ENCODE measurements at regions not wholly inside any gene's neighbourhood (a gene's known extent, or its start where the extent isn't known, plus 50 kb on each side); places are given as distances from the start of the nearest gene placed in this dataset.
"Not testable (repeated sequence)": the region's sequence is repeated elsewhere in the genome, so short reads cannot be mapped to it uniquely, and the experiment has no call there.

DNA sequence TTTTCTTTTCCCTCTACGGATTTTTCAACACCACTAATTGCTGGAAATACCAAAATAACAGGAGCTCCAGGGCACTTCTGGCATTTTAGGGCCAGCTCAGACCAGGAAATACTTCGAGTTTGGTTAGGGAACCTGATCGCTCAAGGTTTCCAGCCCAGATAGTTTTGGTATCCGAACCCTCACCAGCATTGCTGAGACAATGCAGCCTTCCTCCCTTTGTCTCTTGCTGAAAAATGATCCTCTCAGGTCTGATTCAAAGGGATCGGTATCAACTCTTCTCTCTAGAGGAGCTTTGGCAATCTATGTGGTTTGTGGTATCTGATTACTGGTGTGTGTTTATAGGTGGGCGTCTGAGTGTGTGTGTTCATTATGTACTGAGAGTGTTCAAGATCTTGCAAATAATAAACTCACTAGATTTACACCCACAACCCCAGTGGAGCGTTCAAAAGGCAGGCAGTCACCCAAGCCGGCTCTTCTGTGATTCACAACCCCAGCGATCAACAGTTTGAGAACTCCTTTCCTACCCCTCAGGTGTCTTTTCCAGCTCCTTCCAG, 122.8 kb upstream of the EGFLAM start:
- Histone ChIP-seq H3K9me3 (ENCODE audit: control insufficient read depth in 1 of 2, insufficient read depth in 1 of 2, low read length in 2 of 2) (peaks cover 0 to 3% of the 10 kb centered on the region in 2 experiments), H3K36me3 (ENCODE audit: insufficient read depth, low read length) (no peaks in the 10 kb centered on the region), H3K27ac (ENCODE audit: low read depth in 1 of 2, low read length in 2 of 2) (no peak overlapping the region), H3K27me3 (ENCODE audit: control insufficient read depth in 1 of 2, insufficient read depth in 2 of 2, low read length in 2 of 2) (no peaks in the 10 kb centered on the region), H3K4me1 (ENCODE audit: insufficient read depth, low read length) (no peaks in the 10 kb centered on the region), H3K4me3 (ENCODE audit: low read length) (no peak overlapping the region)
- Mint-ChIP-seq H3K27ac (no peak overlapping the region), H3K4me3 (no peak overlapping the region), H3K4me1 (ENCODE audit: low read depth) (no peaks in the 10 kb centered on the region), H3K27me3 (peaks cover 10% of the 10 kb centered on the region), H3K9me3 (no peaks in the 10 kb centered on the region), H3K36me3 (ENCODE audit: low read depth) (no peaks in the 10 kb centered on the region)
- no peak for TF ChIP-seq CTCF (IDR thresholded peaks at IDR 0.05)
- DNase-seq: no peak
- CTCF ChIA-PET: no interaction called here
- intact Hi-C loops (cut with DNase I, micrococcal nuclease): no loop called here
- POLR2A ChIA-PET: no interaction called here
- no peak for ATAC-seq (ENCODE audit: poor library complexity)

DNA sequence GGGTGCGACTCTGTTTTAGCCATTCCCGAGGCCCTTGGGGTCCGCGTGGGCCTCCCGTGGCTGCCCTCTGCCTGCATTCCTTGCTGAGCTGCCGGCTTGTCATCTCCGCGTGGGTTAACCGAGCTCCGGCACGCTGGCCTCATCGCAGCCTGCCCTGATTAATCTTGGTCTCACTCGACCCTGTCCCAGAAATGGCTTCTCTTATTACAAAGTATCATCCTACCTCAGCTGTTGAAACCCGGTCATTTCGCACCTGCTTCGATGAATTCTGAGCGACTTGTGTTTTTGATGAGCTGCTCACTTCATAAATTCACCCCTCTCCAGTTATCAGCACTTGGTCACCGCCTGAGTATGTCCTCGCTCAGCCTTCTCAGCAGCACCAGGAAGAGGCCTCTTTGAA, 123.5 kb upstream of the EGFLAM start:
- H3K27me3 ChIP-seq (ENCODE audit: control insufficient read depth in 1 of 2, insufficient read depth in 2 of 2, low read length in 2 of 2): no peaks in the 10 kb centered on the region
- Mint-ChIP-seq H3K36me3 (ENCODE audit: low read depth) (no peaks in the 10 kb centered on the region), H3K4me1 (ENCODE audit: low read depth) (no peaks in the 10 kb centered on the region), H3K27ac (no peak overlapping the region), H3K9me3 (no peaks in the 10 kb centered on the region), H3K4me3 (no peak overlapping the region), H3K27me3 (peaks cover 10% of the 10 kb centered on the region)
- no peak overlapping the region for H3K4me3 ChIP-seq (ENCODE audit: low read length)
- ChIA-PET POLR2A (no interaction called here), CTCF (no interaction called here)
- H3K4me1 ChIP-seq (ENCODE audit: insufficient read depth, low read length): no peaks in the 10 kb centered on the region
- TF ChIP-seq CTCF (IDR thresholded peaks at IDR 0.05): no peak
- DNase-seq (no peak), ATAC-seq (ENCODE audit: poor library complexity) (no peak)
- H3K9me3 ChIP-seq (ENCODE audit: control insufficient read depth in 1 of 2, insufficient read depth in 1 of 2, low read length in 2 of 2): peaks cover 0 to 3% of the 10 kb centered on the region in 2 experiments
- no peak overlapping the region for H3K27ac ChIP-seq (ENCODE audit: low read depth in 1 of 2, low read length in 2 of 2)
- H3K36me3 ChIP-seq (ENCODE audit: insufficient read depth, low read length): no peaks in the 10 kb centered on the region
- intact Hi-C loops (cut with DNase I, micrococcal nuclease): no loop called here

GRCh38 chr5:38134294-38134693, 124.1 kb upstream of the EGFLAM start:
- CTCF ChIA-PET; H3K36me3 ChIP-seq (ENCODE audit: insufficient read depth, low read length); H3K36me3 Mint-ChIP-seq (ENCODE audit: low read depth); ATAC-seq (ENCODE audit: poor library complexity); H3K27me3 ChIP-seq (ENCODE audit: control insufficient read depth in 1 of 2, insufficient read depth in 2 of 2, low read length in 2 of 2); DNase-seq; POLR2A ChIA-PET; intact Hi-C loops (cut with DNase I, micrococcal nuclease); H3K9me3 Mint-ChIP-seq; H3K4me1 Mint-ChIP-seq (ENCODE audit: low read depth); H3K9me3 ChIP-seq (ENCODE audit: control insufficient read depth in 1 of 2, insufficient read depth in 1 of 2, low read length in 2 of 2); H3K4me1 ChIP-seq (ENCODE audit: insufficient read depth, low read length); H3K27ac ChIP-seq (ENCODE audit: low read depth in 1 of 2, low read length in 2 of 2); H3K27ac Mint-ChIP-seq; H3K27me3 Mint-ChIP-seq; H3K4me3 Mint-ChIP-seq; H3K4me3 ChIP-seq (ENCODE audit: low read length): not testable (repeated sequence)

GRCh38 chr5:38131686-38132085, 126.7 kb upstream of the EGFLAM start:
- H3K4me3 Mint-ChIP-seq: no peak overlapping the region
- ATAC-seq (ENCODE audit: poor library complexity): no peak

More at GRCh38 chr5:38131686-38132085, 126.7 kb upstream of the EGFLAM start:
- no peaks in the 10 kb centered on the region for H3K4me1 ChIP-seq (ENCODE audit: insufficient read depth, low read length)
- no peaks in the 10 kb centered on the region for H3K36me3 ChIP-seq (ENCODE audit: insufficient read depth, low read length)
- Mint-ChIP-seq H3K27me3 (peaks cover 12% of the 10 kb centered on the region), H3K4me1 (ENCODE audit: low read depth) (no peaks in the 10 kb centered on the region), H3K9me3 (no peaks in the 10 kb centered on the region), H3K27ac (no peak overlapping the region), H3K36me3 (ENCODE audit: low read depth) (no peaks in the 10 kb centered on the region)
- no peak overlapping the region for H3K4me3 ChIP-seq (ENCODE audit: low read length)
- ChIA-PET POLR2A (no interaction called here), CTCF (no interaction called here)
- H3K27ac ChIP-seq (ENCODE audit: low read depth in 1 of 2, low read length in 2 of 2): no peak overlapping the region
- peaks cover 0 to 3% of the 10 kb centered on the region in 2 experiments for H3K9me3 ChIP-seq (ENCODE audit: control insufficient read depth in 1 of 2, insufficient read depth in 1 of 2, low read length in 2 of 2)
- TF ChIP-seq CTCF (IDR thresholded peaks at IDR 0.05): no peak
- H3K27me3 ChIP-seq (ENCODE audit: control insufficient read depth in 1 of 2, insufficient read depth in 2 of 2, low read length in 2 of 2): no peaks in the 10 kb centered on the region
- no peak for DNase-seq
- intact Hi-C loops (cut with DNase I, micrococcal nuclease): no loop called here

All from CD4-positive, alpha-beta T cell (primary cell).